A549 (cell line): ENCODE measurements at regions not wholly inside any gene's neighbourhood (a gene's known extent, or its start where the extent isn't known, plus 50 kb on each side); places are given as distances from the start of the nearest gene placed in this dataset.

Source experiments
- ATAC-seq, 2 experiments: fragments of 200-7000 bp in 1 of 2; fragments of >200 bp in 1 of 2; cut with Nextera tagmentation in 1 of 2; cut with Tn5 transposase in 1 of 2; 3 replicates each; pipeline versions ENCODE4 v1.8.0 to v1.9.1; 2018 to 2020; ENCODE audit warnings: mild to moderate bottlenecking in 1 of 2, moderate library complexity in 1 of 2
- CTCF ChIA-PET: fragments of 300-600 bp; sonication (Branson Sonifier 250); formaldehyde crosslinking; extraction: SDS; loops from one replicate; lab custom pipeline; 2021; ENCODE audit warnings: antibody characterized with exemption, inconsistent platforms; lab: Yijun Ruan, JAX
- POLR2A ChIA-PET: fragments of 350-600 bp; formaldehyde crosslinking; extraction: SDS; loops from one replicate; lab custom pipeline; 2021; ENCODE audit warnings: antibody characterized with exemption, inconsistent platforms; lab: Yijun Ruan, JAX
- DNase-seq, 2 experiments: peaks; one replicate each; pipeline versions ENCODE4 v3.0.0 to v3.0.0-alpha.2; 2011 to 2016; ENCODE audit warnings: low read depth in 1 of 2, low spot score in 1 of 2
- FAIRE-seq: peaks from 2 replicates; lab custom pipeline; 2011; peaks lifted over from hg19 to GRCh38; lab: Jason Lieb, UNC
- H3K27ac ChIP-seq, 2 experiments: fragments of >200 bp; sonication (Bioruptor Twin); formaldehyde crosslinking; 3 replicates each; pipeline ENCODE4 v1.5.1; 2016 to 2017
- H3K4me1 ChIP-seq: fragments of >200 bp; sonication (Bioruptor Twin); formaldehyde crosslinking; 3 replicates; pipeline ENCODE4 v1.6.1; 2016
- H3K4me2 ChIP-seq: fragments of >200 bp; sonication (Bioruptor Twin); formaldehyde crosslinking; 3 replicates; pipeline ENCODE4 v1.6.1; 2016
- H3K4me3 ChIP-seq: fragments of >200 bp; sonication (Bioruptor Twin); formaldehyde crosslinking; 3 replicates; pipeline ENCODE4 v1.5.1; 2016
- H3K9me3 ChIP-seq: fragments of >200 bp; sonication (Bioruptor Twin); formaldehyde crosslinking; 3 replicates; pipeline ENCODE4 v1.6.1; 2016
- CBX8 ChIP-seq: fragments of 200-600 bp; sonication (generic); IDR thresholded peaks from 2 replicates; pipeline ENCODE4 v1.6.1; 2016
- CHD4 ChIP-seq: fragments of 200-600 bp; sonication (generic); IDR thresholded peaks from 2 replicates; pipeline ENCODE4 v1.6.1; 2016; ENCODE audit warnings: antibody characterized with exemption, mild to moderate bottlenecking, borderline replicate concordance
- E2F6 ChIP-seq: IDR thresholded peaks from 2 replicates; pipeline ENCODE4 v1.6.1; 2012; ENCODE audit warnings: low read depth, borderline replicate concordance
- EHMT2 ChIP-seq: fragments of 200-600 bp; sonication (generic); IDR thresholded peaks from 2 replicates; pipeline ENCODE4 v1.6.1; 2016; ENCODE audit warnings: antibody characterized with exemption, low read depth, mild to moderate bottlenecking, moderate library complexity
- EP300 ChIP-seq, 2 experiments: fragments of >200 bp; sonication (Bioruptor Twin); formaldehyde crosslinking; IDR thresholded peaks; 2 replicates in 1 of 2; 3 replicates in 1 of 2; pipeline ENCODE4 v1.6.1; 2016 to 2017
- ESRRA ChIP-seq: fragments of 150-350 bp; IDR thresholded peaks from 2 replicates; pipeline ENCODE4 v1.6.1; 2014; ENCODE audit warnings: mild to moderate bottlenecking, low read length, borderline replicate concordance
- FOSL2 ChIP-seq, 2 experiments: fragments of 450-650 bp in 1 of 2; fragments of >200 bp in 1 of 2; sonication (Bioruptor Twin) in 1 of 2; formaldehyde crosslinking; IDR thresholded peaks; 2 replicates each; pipeline versions ENCODE4 v1.5.0 to v1.6.1; 2016 to 2020; ENCODE audit warnings: mild to moderate bottlenecking in 1 of 2, moderate library complexity in 1 of 2
- HEYL ChIP-seq: fragments of 250-450 bp; sonication (Bioruptor Pico); IDR thresholded peaks from 2 replicates; pipeline ENCODE4 v1.8.0; 2021; ENCODE audit warnings: mild to moderate bottlenecking, moderate library complexity
- HOXA7 ChIP-seq: fragments of 250-450 bp; sonication (Bioruptor Pico); IDR thresholded peaks from 2 replicates; pipeline ENCODE4 v1.5.0; 2020; ENCODE audit warnings: mild to moderate bottlenecking, moderate library complexity
- HOXB13 ChIP-seq: fragments of 250-450 bp; sonication (Bioruptor Pico); IDR thresholded peaks from 2 replicates; pipeline ENCODE4 v1.5.0; 2020; ENCODE audit warnings: low read depth, mild to moderate bottlenecking, moderate library complexity
- HOXB5 ChIP-seq: fragments of 250-450 bp; sonication (Bioruptor Pico); IDR thresholded peaks from 2 replicates; pipeline ENCODE4 v1.5.0; 2020; ENCODE audit warnings: mild to moderate bottlenecking, moderate library complexity
- JUNB ChIP-seq: fragments of >200 bp; sonication (Bioruptor Twin); formaldehyde crosslinking; IDR thresholded peaks from 2 replicates; pipeline ENCODE4 v1.6.1; 2016
- KDM5A ChIP-seq: fragments of 200-600 bp; sonication (generic); IDR thresholded peaks from 2 replicates; pipeline ENCODE4 v1.6.1; 2016; ENCODE audit warnings: antibody characterized with exemption, mild to moderate bottlenecking
- RAD21 ChIP-seq, 2 experiments: fragments of >200 bp in 1 of 2; sonication (Bioruptor Twin) in 1 of 2; formaldehyde crosslinking in 1 of 2; IDR thresholded peaks in 1 of 2; conservative IDR thresholded peaks in 1 of 2; 2 replicates in 1 of 2; 3 replicates in 1 of 2; pipeline ENCODE4 v1.6.1; 2012 to 2018; ENCODE audit warnings: inconsistent platforms in 1 of 2
- RARB ChIP-seq: fragments of 250-450 bp; sonication (Bioruptor Pico); IDR thresholded peaks from 2 replicates; pipeline ENCODE4 v1.8.0; 2021; ENCODE audit warnings: mild to moderate bottlenecking, moderate library complexity
- RCOR1 ChIP-seq: fragments of 150-350 bp; IDR thresholded peaks from 2 replicates; pipeline ENCODE4 v1.6.1; 2014; ENCODE audit warnings: antibody characterized with exemption, low read length, low read depth
- REST ChIP-seq: fragments of 200-600 bp; sonication (generic); IDR thresholded peaks from 2 replicates; pipeline ENCODE4 v1.6.1; 2016; ENCODE audit warnings: antibody characterized with exemption, mild to moderate bottlenecking, moderate library complexity
- TFCP2L1 ChIP-seq: fragments of 250-450 bp; sonication (Bioruptor Pico); IDR thresholded peaks from 2 replicates; pipeline ENCODE4 v1.5.0; 2021; ENCODE audit warnings: mild to moderate bottlenecking
- ZSCAN20 ChIP-seq: fragments of 250-450 bp; sonication (Bioruptor Pico); IDR thresholded peaks from 2 replicates; pipeline ENCODE4 v1.8.0; 2022; ENCODE audit warnings: mild to moderate bottlenecking, moderate library complexity
- WGBS: methylation state at CpG from one replicate; pipeline ENCODE4 v1.1.6; 2017; ENCODE audit errors: missing lambda C conversion rate; 5-methylcytosine and 5-hydroxymethylcytosine counted together

- ChIA-PET CTCF (interaction anchor here (0.7 kb wide), 1 partner anchor 22 kb away, joined by 4 read pairs; no protein-coding TSS in a partner anchor), POLR2A (no interaction called here)
- Histone ChIP-seq H3K4me2 (no peak overlapping the region), H3K9me3 (no peaks in the 10 kb centered on the region), H3K4me3 (no peak overlapping the region), H3K27ac (no peak overlapping the region), H3K4me1 (no peaks in the 10 kb centered on the region)
- WGBS, result 17% methylated on average over 6 of the region's 6 CpGs
- ATAC-seq, result no peak
- TF ChIP-seq KDM5A, result no peak
- FAIRE-seq, result no peak
- no peak for DNase-seq
Measured at GRCh38 chr1:5364591-5364990, 627.6 kb downstream of the NPHP4 start.

DNA sequence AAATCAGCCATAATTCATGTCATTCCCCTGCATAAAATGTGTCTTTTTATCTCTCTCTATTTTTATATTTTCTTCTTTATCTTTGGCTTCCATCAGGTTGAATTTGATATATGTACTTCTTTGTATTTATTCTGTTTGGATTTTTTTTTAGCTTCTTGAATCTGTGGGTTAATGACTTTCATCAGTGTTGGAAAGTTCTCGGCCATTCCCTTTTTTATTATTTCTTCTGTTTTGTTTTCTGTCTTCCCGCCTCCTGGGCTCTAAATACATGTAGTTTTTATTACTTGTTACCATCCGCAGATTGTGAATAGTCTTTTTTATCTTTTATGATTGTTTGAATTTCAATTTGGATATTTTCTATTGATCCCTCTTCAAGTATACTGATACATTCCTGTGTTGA is 637.5 kb downstream of the NPHP4 start:
- Histone ChIP-seq H3K4me2 (no peak overlapping the region), H3K4me1 (no peaks in the 10 kb centered on the region), H3K4me3 (no peak overlapping the region), H3K9me3 (no peaks in the 10 kb centered on the region), H3K27ac (no peak overlapping the region)
- CTCF ChIA-PET, result no interaction called here
- ATAC-seq (no peak), FAIRE-seq (no peak), DNase-seq (no peak)
- POLR2A ChIA-PET, result no interaction called here
- TF ChIP-seq RAD21 (conservative IDR thresholded peaks at IDR 0.05 in 1 of 2, IDR thresholded peaks at IDR 0.05 in 1 of 2) (no peak), CHD4 (no peak), E2F6 (no peak), ESRRA (no peak), EP300 (IDR thresholded peaks at IDR 0.05) (no peak), TFCP2L1 (CRISPR knock-in tag) (no peak)
- whole genome bisulfite sequencing, result 18% methylated on average over 3 of the region's 3 CpGs

GRCh38 chr1:5351366-5351765 is 640.9 kb downstream of the NPHP4 start:
- Histone ChIP-seq H3K27ac (no peak overlapping the region), H3K4me1 (no peaks in the 10 kb centered on the region), H3K4me2 (no peak overlapping the region), H3K9me3 (no peaks in the 10 kb centered on the region), H3K4me3 (no peak overlapping the region)
- no peak for DNase-seq
- TF ChIP-seq HOXB5 (CRISPR knock-in tag), result no peak
- no peak for FAIRE-seq
- no peak for ATAC-seq
- ChIA-PET POLR2A (no interaction called here), CTCF (no interaction called here)
- WGBS, result 2% methylated on average over 4 of the region's 4 CpGs

- TF ChIP-seq FOSL2 (IDR thresholded peaks at IDR 0.05), result no peak
- no peak for TF ChIP-seq FOSL2 (CRISPR knock-in tag; IDR thresholded peaks at IDR 0.05)
- TF ChIP-seq HOXB5 (CRISPR knock-in tag), result no peak
- TF ChIP-seq HOXB13 (CRISPR knock-in tag), result no peak
- TF ChIP-seq REST, result no peak
- TF ChIP-seq RCOR1, result no peak
- no peak for TF ChIP-seq EHMT2
- no peak for TF ChIP-seq JUNB
- no peak for TF ChIP-seq CBX8
- no peak for TF ChIP-seq ZSCAN20 (CRISPR knock-in tag)
- no peak for TF ChIP-seq HOXA7
- no peak for TF ChIP-seq HEYL (CRISPR knock-in tag)
- TF ChIP-seq EP300 (IDR thresholded peaks at IDR 0.05), result no peak
- no peak for TF ChIP-seq RARB (CRISPR knock-in tag)
- TF ChIP-seq RAD21 (conservative IDR thresholded peaks at IDR 0.05 in 1 of 2, IDR thresholded peaks at IDR 0.05 in 1 of 2), result no peak
- 11% methylated on average over 6 of the region's 6 CpGs for WGBS
- Histone ChIP-seq H3K4me2 (no peak overlapping the region), H3K4me3 (no peak overlapping the region), H3K9me3 (no peaks in the 10 kb centered on the region), H3K27ac (no peak overlapping the region), H3K4me1 (no peaks in the 10 kb centered on the region)
- ATAC-seq (no peak), FAIRE-seq (no peak), DNase-seq (no peak)
- POLR2A ChIA-PET, result no interaction called here
- CTCF ChIA-PET, result no interaction called here
Measured at GRCh38 chr1:5349526-5349925, 642.7 kb downstream of the NPHP4 start.
